Umbilical cord (tissue), 1 donor: ENCODE measurements at regions not wholly inside any gene's neighbourhood (a gene's known extent, or its start where the extent isn't known, plus 50 kb on each side); places are given as distances from the start of the nearest gene placed in this dataset.
"Not testable (repeated sequence)": the region's sequence is repeated elsewhere in the genome, so short reads cannot be mapped to it uniquely, and the experiment has no call there.

Experiments used
- DNase-seq: peaks from one replicate; pipeline ENCODE4 v3.0.0-alpha.2; 2015; ENCODE audit warnings: low spot score

DNA sequence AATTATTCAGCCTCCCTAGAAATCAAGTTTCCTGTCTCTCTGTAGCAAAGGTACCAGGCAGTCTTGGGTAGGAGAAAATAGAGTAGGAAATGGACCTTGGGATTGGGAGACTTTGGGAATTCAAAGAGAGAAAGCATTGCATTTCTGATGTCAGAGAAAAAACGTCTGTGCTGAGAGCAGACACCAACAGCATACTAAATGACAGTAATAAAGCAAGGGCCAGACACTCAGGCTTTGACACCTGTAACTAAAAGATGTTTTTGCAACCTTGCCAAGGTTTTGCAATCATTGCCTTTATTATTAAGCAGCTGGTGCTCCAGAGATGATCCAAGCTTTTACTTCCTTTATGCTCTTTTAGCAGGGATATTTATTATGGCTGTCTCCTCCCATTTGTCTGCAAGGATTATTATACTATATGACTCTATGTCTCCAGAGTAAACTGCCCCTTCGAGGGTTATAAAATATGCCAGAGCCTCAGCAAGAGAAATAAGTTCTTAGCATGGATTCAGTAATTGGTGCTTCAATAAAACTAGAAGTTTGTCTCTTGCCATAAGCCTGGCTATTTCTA lies 85.2 kb upstream of the GRAMD1B start:
- peak; percentile 74 for DNase-seq

DNA sequence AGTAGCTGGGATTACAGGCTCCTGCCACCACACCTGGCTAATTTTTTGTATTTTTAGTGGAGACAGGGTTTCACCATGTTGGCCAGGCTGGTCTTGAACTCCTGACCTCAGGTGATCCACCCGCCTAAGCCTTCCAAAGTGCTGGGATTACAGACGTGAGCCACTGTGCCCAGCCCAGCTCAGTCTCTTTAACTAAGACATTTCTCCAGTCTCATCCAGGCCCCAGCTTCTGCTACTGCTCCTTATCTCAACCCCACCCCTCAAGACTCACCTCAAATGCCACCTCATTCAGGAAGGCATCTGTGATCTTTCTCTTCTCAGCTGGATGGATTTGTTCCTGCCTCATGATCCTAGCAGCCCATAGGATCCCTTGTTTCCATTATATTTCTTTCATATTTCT lies 85.9 kb upstream of the GRAMD1B start:
- not testable (repeated sequence) for DNase-seq

DNA sequence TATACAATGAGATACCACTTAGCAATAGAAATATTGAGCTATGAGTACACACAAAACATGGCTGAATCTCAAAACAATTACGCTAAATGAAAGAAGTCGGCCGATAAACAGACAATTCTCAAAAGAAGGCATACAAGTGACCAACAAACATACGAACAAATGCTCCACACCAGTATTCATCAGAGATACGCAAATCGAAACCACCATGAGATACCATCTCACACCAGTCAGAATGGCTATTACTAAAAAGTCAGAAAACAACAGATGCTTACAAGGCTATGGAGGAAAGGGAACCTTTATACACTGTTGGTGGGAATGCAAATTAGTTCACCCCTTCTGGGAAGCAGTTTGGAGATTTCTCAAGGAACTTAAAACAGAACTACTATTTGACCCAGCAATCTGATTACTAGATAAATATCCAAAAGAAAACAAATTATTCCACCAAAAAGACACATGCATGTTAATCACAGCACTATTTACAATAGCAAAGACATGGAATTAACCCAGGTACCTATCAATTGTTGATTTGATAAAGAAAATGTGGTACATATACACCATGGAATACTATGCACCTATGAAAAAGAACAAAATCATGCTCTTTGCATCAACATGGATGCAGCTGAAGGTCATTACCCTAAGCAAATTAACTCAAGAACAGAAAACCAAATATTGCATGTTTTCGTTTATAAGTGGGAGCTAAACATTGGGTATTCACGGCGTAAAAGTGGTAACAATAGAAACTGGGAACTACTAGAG lies 90.9 kb upstream of the GRAMD1B start:
- no peak for DNase-seq

DNA sequence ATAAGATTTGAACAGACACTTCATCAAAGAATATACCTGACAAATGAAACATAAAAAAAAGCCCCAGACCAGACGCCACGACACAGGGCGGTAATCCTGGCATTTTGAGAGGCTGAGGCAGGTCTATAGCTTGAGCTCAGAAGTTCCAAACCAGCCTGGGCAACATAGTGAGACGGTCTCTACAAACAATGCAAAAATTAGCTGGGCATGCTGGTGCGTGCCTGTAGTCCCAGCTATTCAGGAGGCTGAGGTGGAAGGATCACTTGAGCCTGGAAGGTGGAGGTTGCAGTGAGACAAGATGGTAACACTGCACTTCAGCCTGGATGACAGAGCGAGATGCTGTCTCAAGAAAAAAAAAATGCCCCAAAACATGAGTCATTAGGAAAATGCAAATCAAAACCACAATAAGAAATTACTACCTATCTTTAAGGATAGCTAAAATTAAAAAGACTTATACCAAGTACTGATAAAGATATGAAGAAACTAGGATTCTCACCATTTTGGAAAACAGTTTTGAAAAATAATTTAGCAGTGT lies 91.7 kb upstream of the GRAMD1B start:
- DNase-seq: no peak

DNA sequence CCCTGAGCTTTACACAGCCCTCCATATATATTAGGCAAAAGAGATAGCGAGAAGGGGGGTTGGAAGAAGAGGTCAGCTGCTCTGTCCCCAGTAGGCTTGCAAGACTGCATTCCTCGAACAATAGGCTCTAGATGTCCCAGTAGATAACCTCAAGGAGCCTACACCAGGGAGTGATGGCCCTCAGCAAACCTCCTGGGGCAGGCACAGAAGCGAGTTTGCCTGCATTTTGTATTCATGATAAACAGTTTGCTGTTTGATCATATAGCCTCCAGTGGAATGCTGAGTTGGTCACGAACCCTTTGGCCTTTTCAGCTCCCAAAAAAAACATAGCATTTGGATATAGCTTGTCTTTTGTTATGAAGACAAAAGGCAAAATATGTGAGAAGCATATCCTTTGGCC lies 95.1 kb upstream of the GRAMD1B start:
- DNase-seq: no peak

DNA sequence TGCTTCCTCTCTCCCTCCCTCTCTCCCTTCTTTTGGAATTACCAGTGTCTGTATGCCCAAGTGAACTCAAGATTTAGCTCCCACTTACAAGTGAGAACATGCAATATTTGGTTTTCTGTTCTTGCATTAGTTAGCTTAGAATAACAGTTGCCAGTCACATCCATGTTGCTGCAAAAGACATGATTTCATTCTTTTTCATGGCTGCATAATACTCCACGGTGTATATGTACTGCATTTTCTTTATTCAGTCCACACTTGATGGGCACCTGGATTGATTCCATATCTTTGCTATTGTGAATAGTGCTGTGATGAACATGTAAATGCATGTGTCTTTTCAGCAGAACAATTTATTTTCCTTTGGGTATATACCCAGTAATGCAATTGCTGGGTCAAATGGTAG lies 97.5 kb upstream of the GRAMD1B start:
- not testable (repeated sequence) for DNase-seq

DNA sequence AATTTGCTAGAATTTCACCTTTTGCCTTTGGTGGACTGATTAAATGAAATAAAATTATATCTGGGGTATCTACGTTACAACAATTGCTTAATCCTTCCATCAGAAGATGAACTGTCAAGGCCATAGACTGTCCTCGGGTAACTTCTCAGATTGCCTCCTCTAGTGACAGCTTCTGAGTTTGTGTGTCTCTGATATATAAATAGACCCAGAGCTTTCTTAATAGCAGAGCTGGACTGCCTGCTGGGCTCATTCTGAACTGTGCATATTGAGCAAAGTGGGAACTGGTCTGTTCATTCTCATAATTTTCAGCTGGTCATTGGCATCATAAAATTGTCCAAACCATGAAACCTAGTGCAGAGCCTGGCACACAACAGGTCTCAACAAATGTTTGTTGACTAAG lies 99.1 kb upstream of the GRAMD1B start:
- no peak for DNase-seq

DNA sequence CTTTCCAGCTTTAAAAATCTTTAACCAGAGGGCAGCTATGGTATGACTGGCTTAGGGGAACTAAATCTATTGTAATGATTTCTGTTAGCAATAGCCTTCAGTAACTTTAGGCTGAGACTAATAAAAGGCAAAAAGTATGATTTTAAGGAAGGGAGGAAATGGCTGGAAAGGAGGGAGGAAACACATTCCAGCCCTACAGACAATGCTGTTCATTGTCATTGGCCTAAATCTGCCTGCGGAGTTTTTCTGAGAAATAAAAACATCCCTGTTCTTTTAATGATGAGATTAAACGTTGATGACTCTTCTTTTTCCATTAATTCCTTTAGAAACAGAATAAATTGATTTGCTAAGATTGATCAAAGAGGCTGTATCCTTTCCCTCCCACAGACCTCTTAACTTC lies 99.6 kb upstream of the GRAMD1B start:
- DNase-seq: no peak

DNA sequence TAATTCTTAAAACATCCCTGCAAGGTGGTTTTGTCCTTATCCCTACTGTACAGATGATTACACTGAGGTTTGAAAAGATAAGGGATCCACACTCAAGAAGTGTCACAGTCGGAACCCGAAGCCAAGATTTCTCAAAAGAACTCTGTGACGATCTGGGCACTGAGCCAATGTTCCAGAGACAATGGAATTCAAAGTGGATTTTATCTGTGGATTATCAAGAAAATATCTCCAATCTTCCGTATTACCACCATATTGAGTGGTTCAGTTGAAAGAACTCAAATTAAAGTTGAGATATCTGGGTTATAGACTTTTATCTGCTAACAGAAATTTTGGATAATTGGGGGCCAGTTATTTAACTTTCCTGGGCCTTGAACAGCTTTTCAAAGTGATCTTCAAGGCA lies 100.0 kb upstream of the GRAMD1B start:
- no peak for DNase-seq

DNA sequence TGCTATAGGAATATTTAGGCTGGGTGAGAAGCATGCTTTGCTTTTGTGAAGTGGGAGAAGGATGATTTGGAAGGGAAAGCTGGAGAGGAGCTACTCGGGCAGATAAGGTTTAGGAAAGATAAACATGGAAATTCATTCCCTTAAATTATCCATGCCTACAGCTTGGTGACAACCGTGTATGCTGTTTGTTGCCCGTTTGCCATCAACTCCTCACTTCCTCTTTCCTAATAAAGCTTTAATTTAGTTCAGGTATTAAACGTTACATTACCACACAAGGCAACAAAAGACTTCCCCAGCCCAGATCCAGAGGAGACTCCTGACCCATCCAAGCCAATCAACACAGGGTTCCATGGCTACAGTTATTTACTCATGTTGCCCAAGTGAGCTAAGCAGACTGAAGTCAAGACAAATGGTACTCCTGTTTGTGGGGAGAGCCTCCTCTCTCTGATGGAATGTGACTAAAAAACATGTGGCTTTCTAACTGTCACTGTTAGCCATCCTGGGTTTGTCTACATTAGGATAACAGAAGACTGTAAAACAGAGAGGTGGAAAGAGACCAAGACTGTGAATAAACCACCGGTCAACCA lies 101.7 kb upstream of the GRAMD1B start:
- DNase-seq: no peak

DNA sequence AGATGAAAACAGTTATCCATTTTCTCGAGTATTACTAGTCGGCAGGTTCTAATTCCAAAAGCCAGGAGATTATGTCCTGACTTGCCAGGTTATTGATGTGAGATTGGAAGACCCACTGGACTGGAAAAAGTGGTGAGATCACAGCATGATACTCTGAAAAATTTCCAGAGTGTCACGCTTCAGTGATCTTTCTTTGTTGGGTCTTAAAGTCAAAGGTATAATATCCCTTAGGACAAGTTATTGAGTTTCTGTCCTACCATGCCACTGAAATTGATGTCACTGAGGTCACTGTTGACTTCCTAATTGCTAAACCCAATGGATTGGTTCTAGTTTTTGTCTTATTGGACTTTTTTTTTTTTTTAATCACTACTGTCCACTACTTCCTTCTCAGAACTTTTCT lies 104.5 kb upstream of the GRAMD1B start:
- DNase-seq: no peak

DNA sequence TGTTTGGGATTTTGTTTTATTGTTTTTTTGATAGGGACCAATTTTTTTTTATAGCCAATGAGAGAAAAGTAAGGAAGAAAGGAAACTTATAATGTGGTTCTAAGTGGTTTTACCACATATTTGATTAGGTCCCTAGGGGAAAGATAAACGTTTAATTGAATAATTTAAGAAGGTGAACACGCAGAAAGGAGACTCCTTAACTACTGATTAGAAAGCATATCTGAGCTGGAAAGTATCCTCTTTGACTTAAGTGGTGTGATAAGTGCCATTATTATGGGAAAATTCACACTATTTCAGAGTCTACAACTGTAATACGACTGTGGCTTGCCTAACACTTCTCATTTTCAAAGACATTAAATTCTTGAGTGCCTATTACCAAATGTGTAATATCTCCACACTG lies 106.5 kb upstream of the GRAMD1B start:
- no peak for DNase-seq

DNA sequence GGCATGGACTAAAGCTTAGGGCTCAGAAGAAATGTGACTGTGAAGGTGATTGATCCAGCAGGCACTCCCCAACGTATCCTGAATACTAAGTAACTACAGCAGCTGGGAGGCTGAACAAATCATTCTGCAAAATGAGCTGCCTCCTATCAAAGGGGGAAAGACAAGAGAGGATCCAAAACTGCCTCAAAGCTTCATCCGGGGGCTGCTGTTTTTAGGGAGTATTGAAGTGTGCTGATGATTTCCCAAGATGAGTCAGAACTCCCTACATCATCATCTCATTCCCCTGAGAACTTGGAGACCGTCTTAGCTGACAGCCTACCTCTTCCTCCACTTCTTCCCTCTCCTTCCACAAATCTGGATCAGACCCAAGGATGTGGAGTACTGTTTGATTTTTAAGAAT lies 108.4 kb upstream of the GRAMD1B start:
- DNase-seq: no peak

DNA sequence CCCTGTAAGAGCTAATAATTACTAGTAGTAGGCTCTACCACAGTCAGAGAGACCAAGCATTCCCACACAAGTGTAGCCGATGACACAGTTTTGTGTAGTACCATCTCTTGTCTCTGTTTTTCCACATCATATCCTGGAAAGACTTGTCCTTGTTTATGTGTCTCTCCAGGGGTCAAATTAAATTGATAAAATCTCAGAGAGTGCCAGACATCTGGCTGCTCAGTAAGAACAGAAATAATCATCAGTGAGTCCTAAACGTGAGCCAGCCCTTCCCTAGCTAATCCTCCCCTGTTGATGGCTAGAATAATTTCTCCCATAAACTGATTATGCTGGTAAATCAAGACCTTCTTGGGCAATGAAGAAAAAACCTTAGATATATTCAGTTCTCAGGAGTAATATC lies 111.4 kb upstream of the GRAMD1B start:
- no peak for DNase-seq

DNA sequence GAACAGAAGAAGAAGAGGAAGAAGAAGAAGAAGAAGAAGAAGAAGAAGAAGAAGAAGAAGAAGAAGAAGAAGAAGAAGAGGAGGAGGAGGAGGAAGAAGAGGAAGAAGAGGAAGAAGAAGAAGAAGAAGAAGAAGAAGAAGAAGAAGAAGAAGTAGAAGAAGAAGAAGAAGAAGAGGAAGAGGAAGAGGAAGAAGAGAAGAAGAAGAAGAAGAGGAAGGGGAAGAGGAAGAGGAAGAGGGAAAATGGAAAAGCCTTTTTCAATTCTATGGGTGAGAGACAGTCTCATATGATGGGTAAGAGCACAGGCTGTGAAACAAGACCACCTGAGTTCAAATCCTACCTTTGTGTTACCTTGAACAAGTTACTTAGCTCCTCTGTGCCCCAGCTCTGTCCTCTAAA lies 111.9 kb upstream of the GRAMD1B start:
- DNase-seq: not testable (repeated sequence)

DNA sequence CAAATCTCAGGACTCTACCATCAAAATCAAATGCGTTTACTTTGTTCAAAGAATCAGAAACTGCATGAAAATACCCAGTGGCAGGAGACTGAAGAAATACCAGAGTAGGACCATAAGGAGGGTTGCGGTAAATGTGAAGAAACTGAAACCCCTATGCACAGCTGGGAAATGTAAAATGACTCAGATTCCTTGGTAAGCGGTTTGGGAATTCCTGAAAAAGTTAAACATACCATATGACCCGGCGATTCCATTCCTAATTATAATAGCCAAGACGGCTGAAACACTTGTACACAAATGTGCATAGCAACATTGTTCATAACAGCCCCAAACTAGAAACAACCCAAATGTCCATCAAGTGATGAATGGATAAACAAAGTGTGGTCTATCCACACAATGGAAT lies 114.1 kb upstream of the GRAMD1B start:
- no peak for DNase-seq

DNA sequence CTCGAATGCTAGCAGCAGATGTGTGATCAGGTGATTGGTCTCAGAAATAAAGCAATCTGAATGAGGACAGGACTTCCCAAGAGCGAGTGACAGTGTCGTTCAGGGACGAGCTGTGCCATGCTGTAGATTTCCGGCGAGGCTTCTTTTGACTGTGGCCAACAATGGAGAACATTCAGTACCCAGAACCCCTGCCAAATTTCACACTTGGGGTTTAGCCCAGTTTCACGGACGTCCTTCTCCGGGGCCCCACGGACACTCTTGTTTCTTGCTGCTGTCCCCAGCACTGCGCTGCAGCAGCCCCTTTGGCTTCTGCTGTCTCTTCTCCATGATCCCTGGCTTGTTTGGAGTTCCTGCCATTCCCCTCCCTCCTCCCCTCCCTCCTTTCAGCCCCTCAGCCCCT lies 115.1 kb upstream of the GRAMD1B start:
- no peak for DNase-seq

DNA sequence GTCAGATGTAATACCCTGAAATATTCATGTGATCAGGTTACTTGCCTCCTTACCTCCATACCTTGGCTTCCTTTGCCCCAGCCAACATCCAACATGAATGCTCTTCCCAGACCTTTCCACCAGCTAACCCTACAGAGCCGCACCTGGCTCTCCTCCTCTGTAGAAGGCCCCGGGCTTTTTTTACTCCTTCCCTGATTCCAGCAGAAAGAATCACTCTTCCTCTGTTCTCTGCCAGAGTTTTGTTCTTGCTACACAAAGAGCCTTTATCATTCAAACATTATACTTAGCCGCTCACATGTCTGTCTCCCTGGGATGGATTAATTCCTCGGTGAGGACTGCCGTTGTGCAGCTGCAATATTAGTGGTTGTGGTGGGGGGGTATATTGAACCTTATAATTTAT lies 116.8 kb upstream of the GRAMD1B start:
- no peak for DNase-seq

DNA sequence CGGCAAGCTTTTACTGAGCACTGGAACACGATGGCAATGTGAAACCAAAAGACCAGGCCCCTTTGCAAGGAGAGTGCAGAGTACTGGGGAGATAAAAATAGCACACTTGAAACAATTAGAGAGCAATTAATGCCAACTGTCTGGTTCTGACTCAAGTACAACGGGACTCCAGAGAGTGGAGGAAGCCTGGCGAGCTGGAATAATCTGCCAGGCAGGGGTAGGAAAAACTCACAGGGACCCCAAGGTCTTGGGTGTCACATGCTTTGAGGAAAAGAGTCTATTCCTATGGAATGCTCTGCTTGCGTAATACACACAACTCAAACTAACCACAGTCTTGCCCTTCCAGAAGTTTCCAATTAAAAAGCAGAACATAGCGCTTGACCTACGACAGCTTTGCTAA lies 113.0 kb upstream of the CLMP start:
- peak; percentile 25 for DNase-seq

DNA sequence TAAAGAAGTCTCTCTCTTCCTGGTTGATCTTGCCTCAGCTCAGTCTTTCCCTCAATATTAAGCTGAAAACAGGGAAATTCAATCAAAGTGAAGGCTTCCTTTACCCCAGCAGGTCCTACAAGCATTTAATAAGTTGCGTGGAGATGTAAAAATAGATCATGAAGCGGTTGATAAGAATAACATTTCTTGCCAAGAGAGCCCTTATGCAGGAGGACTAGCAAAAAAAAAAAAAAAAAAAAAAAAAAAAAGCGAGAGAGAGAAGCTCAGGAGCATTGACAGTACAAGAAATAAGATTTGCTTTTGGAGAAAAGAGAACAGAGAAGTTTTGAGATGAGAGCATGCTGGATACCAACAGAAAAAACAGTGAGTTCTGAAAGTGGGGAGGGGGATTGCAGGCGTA lies 112.2 kb upstream of the CLMP start:
- no peak for DNase-seq

DNA sequence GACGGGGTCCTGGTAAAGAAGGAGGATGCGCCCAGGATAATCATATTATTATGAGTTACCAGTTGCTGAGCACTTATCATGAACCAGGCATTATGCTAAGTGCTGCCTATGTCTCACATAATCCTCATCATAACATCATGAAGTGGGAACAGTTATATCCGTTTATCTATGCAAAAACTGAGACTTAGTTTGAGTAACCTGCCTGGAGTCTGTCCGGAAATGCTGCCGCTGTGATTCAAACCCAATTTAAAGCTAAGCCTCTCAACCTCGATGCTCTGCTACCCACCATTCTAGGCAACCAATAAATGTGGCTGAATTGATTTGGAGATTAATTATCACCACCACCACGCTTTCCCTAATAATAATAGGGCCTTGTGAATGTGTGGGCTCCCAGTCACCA lies 111.5 kb upstream of the CLMP start:
- no peak for DNase-seq

DNA sequence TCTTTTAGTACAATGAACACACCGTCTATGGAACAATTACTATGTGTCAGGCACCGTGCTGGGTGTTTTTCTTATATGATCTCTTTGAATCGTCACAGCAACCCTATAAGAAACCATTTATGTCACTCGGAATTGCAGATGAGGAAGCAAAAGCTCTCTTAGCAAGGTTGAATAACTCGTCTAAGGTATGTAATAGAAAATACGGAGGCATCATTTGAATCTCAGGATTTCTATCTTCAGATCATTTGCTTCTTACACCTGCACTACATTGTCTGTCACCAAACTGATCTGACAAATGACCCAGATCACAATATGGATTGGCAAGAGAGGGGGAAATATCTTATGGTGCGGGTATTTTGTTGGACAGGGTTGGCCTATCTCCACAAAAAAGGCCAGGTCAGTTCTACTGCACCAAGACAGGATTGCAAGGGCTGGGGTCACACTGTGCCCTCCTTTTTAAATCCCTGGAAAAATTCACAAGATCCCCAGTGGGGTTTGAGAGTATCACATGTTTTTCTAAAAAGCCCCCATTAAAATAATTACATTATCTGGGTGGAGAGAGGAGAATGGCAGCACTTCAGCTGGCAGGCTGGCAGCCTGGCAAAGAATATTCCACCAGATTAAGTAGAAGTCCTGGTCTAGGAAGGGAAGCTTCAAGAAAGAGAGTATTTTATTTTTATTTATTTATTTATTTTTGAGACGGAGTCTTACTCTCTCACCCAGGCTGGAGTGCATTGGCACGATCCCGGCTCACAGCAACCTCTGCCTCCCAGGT lies 110.7 kb upstream of the CLMP start:
- DNase-seq: no peak
